Liver (tissue), 6 donors: ENCODE measurements at regions not wholly inside any gene's neighbourhood (a gene's known extent, or its start where the extent isn't known, plus 50 kb on each side); places are given as distances from the start of the nearest gene placed in this dataset.
"Not testable (repeated sequence)": the region's sequence is repeated elsewhere in the genome, so short reads cannot be mapped to it uniquely, and the experiment has no call there.

Experiments
- DNase-seq: peaks from one replicate; pipeline ENCODE4 v3.0.0-alpha.2; 2017; ENCODE audit warnings: low spot score
- H3K27ac ChIP-seq, 2 donors: one replicate each; pipeline ENCODE4 v1.7.0; 2013; ENCODE audit warnings: inconsistent platforms in 2 of 2, low read length in 2 of 2, control low read depth in 1 of 2, low read depth in 1 of 2, mild to moderate bottlenecking in 1 of 2
- H3K27me3 ChIP-seq, 4 donors: one replicate each; pipeline versions ENCODE4 v1.6.1 to v1.7.0; 2013; ENCODE audit warnings: low read length in 3 of 4, inconsistent platforms in 1 of 4, mild to moderate bottlenecking in 1 of 4, moderate library complexity in 1 of 4; ENCODE audit not compliant: control insufficient read depth in 4 of 4, insufficient read depth in 4 of 4
- H3K36me3 ChIP-seq, 4 donors: one replicate each; pipeline versions ENCODE4 v1.6.1 to v1.7.0; 2013; ENCODE audit warnings: low read length in 3 of 4, mild to moderate bottlenecking in 3 of 4, low read depth in 1 of 4, moderate library complexity in 1 of 4; ENCODE audit not compliant: control insufficient read depth in 4 of 4, insufficient read depth in 3 of 4
- H3K4me1 ChIP-seq, 4 donors: one replicate each; pipeline versions ENCODE4 v1.6.1 to v1.7.0; 2013; ENCODE audit warnings: low read length in 3 of 4, mild to moderate bottlenecking in 3 of 4, moderate library complexity in 1 of 4; ENCODE audit not compliant: control insufficient read depth in 4 of 4, insufficient read depth in 4 of 4
- H3K4me3 ChIP-seq, 3 donors: one replicate each; pipeline versions ENCODE4 v1.6.1 to v1.7.0; 2013; ENCODE audit warnings: low read length in 3 of 3, control low read depth in 1 of 3, low read depth in 1 of 3, mild to moderate bottlenecking in 1 of 3
- H3K9ac ChIP-seq, 2 donors: one replicate each; pipeline ENCODE4 v1.7.0; 2013; ENCODE audit warnings: low read length in 2 of 2, mild to moderate bottlenecking in 2 of 2, moderate library complexity in 2 of 2, control low read depth in 1 of 2, low read depth in 1 of 2
- H3K9me3 ChIP-seq, 4 donors: one replicate each; pipeline versions ENCODE4 v1.6.1 to v1.7.0; 2013; ENCODE audit warnings: low read length in 3 of 4; ENCODE audit not compliant: control insufficient read depth in 4 of 4
- WGBS: extraction: QIAGEN DNeasy Blood & Tissue Kit; methylation state at CpG from one replicate; pipeline ENCODE4 v1.1.7; 2013; 5-methylcytosine and 5-hydroxymethylcytosine counted together
- donor health status: healthy.
- donor health status: healthy.
- donor health status: healthy.

GRCh38 chr9:67529834-67530233 lies 328.9 kb upstream of the ANKRD20A1 start:
- not testable (repeated sequence) for H3K4me3 ChIP-seq, H3K9me3 ChIP-seq, H3K9ac ChIP-seq, H3K27ac ChIP-seq, H3K36me3 ChIP-seq, H3K4me1 ChIP-seq, H3K27me3 ChIP-seq, DNase-seq
- WGBS = no CpG with 5 or more reads among the region's 4 CpGs

DNA sequence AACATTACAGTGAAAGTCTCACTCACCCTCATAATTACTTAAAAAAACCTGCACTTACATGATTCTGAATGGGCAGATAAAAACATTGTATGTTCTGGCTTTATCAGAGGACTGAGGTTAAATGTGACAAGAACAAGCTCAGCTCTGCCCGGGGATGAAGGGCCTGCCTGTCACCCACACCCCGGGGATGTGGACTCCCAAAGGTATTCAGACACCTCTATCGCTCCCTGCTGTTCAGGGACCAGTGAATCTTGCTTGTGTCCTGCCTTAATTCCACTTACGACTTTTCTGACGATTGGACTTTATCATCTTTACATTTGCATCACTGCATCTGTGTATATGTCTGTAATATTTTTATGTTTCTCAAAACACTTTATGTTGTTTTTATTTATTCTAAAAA lies 341.8 kb upstream of the ANKRD20A1 start:
- not testable (repeated sequence) for DNase-seq, H3K9ac ChIP-seq, H3K4me3 ChIP-seq, H3K36me3 ChIP-seq, H3K9me3 ChIP-seq, H3K4me1 ChIP-seq, H3K27me3 ChIP-seq, H3K27ac ChIP-seq
- no CpG with 5 or more reads among the region's 5 CpGs for WGBS

- H3K4me1 ChIP-seq, H3K4me3 ChIP-seq: not testable (repeated sequence)
- no CpG with 5 or more reads among the region's 10 CpGs for WGBS
These were observed 344.1 kb upstream of the ANKRD20A1 start for GRCh38 chr9:67514587-67514986.

DNA sequence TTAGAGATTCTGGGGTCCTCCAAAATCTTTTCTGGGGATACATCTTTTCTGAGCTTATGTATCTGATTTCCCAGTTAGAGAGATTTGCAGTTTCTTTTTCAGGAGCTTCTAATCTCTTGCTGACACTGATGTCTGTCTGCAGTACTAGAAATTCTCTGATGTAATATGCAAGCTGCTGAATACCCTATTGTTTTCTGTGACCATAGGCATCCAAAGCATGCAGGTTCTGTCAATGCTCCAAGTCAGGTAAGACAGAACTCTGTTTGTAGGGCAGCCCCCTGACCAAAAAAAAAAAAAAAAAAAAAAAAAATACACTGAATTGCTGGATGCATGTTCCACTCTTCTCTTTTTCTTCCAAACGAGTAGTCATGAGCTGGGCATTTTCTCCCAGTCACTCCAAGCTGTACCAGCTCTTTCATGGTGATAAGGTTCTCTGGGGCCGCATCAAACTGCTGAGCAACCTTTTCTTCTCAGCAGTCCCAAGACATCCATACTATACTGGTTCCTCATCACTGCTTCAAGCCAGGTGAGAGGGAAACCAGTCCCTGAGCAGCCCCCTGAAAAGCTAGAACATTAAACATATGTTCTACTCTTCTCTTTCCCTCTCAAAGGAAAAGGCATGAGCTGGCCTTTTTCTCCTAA lies 354.9 kb upstream of the ANKRD20A1 start:
- not testable (repeated sequence) for H3K4me3 ChIP-seq, H3K9me3 ChIP-seq, DNase-seq, H3K36me3 ChIP-seq, H3K27me3 ChIP-seq, H3K9ac ChIP-seq, H3K27ac ChIP-seq, H3K4me1 ChIP-seq
- WGBS = no CpG with 5 or more reads among the region's 2 CpGs

More at GRCh38 chr9:67514587-67514986, 344.1 kb upstream of the ANKRD20A1 start:
- H3K9me3 ChIP-seq, H3K27ac ChIP-seq, H3K9ac ChIP-seq, DNase-seq, H3K36me3 ChIP-seq, H3K27me3 ChIP-seq: not testable (repeated sequence)

- H3K36me3 ChIP-seq, H3K4me3 ChIP-seq, H3K9me3 ChIP-seq, H3K27me3 ChIP-seq, DNase-seq, H3K4me1 ChIP-seq, H3K9ac ChIP-seq, H3K27ac ChIP-seq: not testable (repeated sequence)
These were observed 366.7 kb upstream of the ANKRD20A1 start for GRCh38 chr9:67492028-67492427.

DNA sequence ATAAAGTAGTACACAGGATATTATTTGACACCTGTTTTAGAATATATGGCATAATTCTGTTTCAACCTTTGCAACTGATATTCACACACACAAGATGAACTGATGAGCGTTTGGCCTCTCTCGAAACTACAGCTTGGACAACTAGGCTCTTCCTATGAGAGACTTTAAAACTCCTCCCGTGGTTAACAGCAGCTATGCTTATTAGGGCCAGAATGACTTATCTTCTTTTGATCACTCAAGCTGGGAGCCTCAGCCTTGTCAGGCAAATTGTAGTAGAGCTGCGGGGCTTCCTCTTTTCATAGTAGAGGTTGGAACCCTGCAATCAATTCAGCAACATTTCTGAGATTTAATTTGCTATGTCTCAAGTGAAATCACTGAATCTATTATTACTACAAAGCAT lies 381.3 kb upstream of the ANKRD20A1 start:
- DNase-seq, H3K9me3 ChIP-seq, H3K27me3 ChIP-seq, H3K4me1 ChIP-seq, H3K36me3 ChIP-seq, H3K27ac ChIP-seq, H3K4me3 ChIP-seq, H3K9ac ChIP-seq: not testable (repeated sequence)
- no CpG with 5 or more reads among the region's 4 CpGs for WGBS

GRCh38 chr9:67470739-67471138 lies 388.0 kb upstream of the ANKRD20A1 start:
- no CpG with 5 or more reads among the region's 5 CpGs for WGBS
- H3K27me3 ChIP-seq, H3K9ac ChIP-seq, H3K4me3 ChIP-seq, H3K4me1 ChIP-seq, H3K36me3 ChIP-seq, H3K27ac ChIP-seq, DNase-seq, H3K9me3 ChIP-seq: not testable (repeated sequence)

DNA sequence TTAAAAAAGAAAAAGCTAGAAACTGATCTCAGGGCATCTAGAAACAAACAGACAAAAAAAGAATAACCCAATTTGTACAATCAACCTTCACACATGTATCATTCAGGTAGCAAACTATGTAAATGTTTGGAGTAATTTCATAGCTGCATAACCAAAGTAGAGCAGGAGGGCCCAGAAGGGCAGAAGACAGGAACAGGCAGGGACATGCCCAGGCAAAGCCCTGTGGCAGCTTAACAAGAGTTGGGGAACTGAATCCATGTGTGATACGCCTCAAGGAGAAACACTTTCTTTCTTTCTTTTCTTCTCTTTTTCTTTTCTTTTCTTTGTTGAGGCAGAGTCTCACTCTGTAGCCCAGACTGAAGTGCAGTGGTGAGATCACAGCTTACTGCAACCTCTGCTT lies 390.4 kb upstream of the ANKRD20A1 start:
- H3K9me3 ChIP-seq, H3K36me3 ChIP-seq, DNase-seq, H3K9ac ChIP-seq, H3K4me3 ChIP-seq, H3K4me1 ChIP-seq, H3K27ac ChIP-seq, H3K27me3 ChIP-seq: not testable (repeated sequence)
- no CpG with 5 or more reads among the region's 1 CpG for WGBS
